Mucosa of gallbladder (tissue), 1 donor: ENCODE measurements at regions not wholly inside any gene's neighbourhood (a gene's known extent, or its start where the extent isn't known, plus 50 kb on each side); places are given as distances from the start of the nearest gene placed in this dataset.
"Not testable (repeated sequence)": the region's sequence is repeated elsewhere in the genome, so short reads cannot be mapped to it uniquely, and the experiment has no call there.

ENCODE experiments used
- DNase-seq: peaks from one replicate; pipeline ENCODE4 v3.0.0-alpha.2; 2020; ENCODE audit warnings: low spot score
- donor health status: DM: no; HTN: no; CAD: no.

- not testable (repeated sequence) for DNase-seq
Measured at GRCh38 chr2:111574803-111575202, 309.2 kb downstream of the ANAPC1 start.

- DNase-seq = not testable (repeated sequence)
Measured at GRCh38 chr2:111577154-111577885, 306.7 kb downstream of the ANAPC1 start.

GRCh38 chr2:111579500-111580134 is 304.4 kb downstream of the ANAPC1 start:
- not testable (repeated sequence) for DNase-seq

- not testable (repeated sequence) for DNase-seq
Measured at GRCh38 chr2:111580616-111581015, 303.4 kb downstream of the ANAPC1 start.

- DNase-seq = not testable (repeated sequence)
Measured at GRCh38 chr2:111582090-111582489, 301.9 kb downstream of the ANAPC1 start.

GRCh38 chr2:111583480-111583879 is 300.5 kb downstream of the ANAPC1 start:
- not testable (repeated sequence) for DNase-seq

GRCh38 chr2:111584540-111584939 is 299.5 kb downstream of the ANAPC1 start:
- not testable (repeated sequence) for DNase-seq

GRCh38 chr2:111584950-111585349 is 299.0 kb downstream of the ANAPC1 start:
- not testable (repeated sequence) for DNase-seq

GRCh38 chr2:111586014-111586413 is 298.0 kb downstream of the ANAPC1 start:
- DNase-seq = not testable (repeated sequence)

- DNase-seq = not testable (repeated sequence)
Measured at GRCh38 chr2:111595072-111595471, 288.9 kb downstream of the ANAPC1 start.

GRCh38 chr2:111596808-111597705 is 286.9 kb downstream of the ANAPC1 start:
- not testable (repeated sequence) for DNase-seq

GRCh38 chr2:111598944-111599343 is 285.0 kb downstream of the ANAPC1 start:
- not testable (repeated sequence) for DNase-seq

- not testable (repeated sequence) for DNase-seq
Measured at GRCh38 chr2:111602259-111602658, 281.7 kb downstream of the ANAPC1 start.

GRCh38 chr2:111605798-111606197 is 278.2 kb downstream of the ANAPC1 start:
- not testable (repeated sequence) for DNase-seq

GRCh38 chr2:111606632-111607031 is 277.4 kb downstream of the ANAPC1 start:
- not testable (repeated sequence) for DNase-seq

GRCh38 chr2:111609146-111609844 is 274.7 kb downstream of the ANAPC1 start:
- not testable (repeated sequence) for DNase-seq

GRCh38 chr2:111610035-111610434 is 274.0 kb downstream of the ANAPC1 start:
- DNase-seq = not testable (repeated sequence)

- DNase-seq = no peak
Measured at GRCh38 chr2:111616651-111617218, 267.3 kb downstream of the ANAPC1 start.

GRCh38 chr2:111617299-111618225 is 266.4 kb downstream of the ANAPC1 start:
- DNase-seq = no peak
